GM12878 (cell line): ENCODE measurements at regions not wholly inside any gene's neighbourhood (a gene's known extent, or its start where the extent isn't known, plus 50 kb on each side); places are given as distances from the start of the nearest gene placed in this dataset.

ENCODE experiments used
- ATAC-seq: fragments of 200-7000 bp; cut with Tn5 transposase; 3 replicates; pipeline ENCODE4 v1.9.1; 2020; ENCODE audit warnings: mild to moderate bottlenecking, moderate library complexity
- BruUV-seq: library from RNA; stranded (reverse); fragments of 400-500 nt; replicated peaks from 2 replicates; lab custom pipeline; 2021; lab: Mats Ljungman, UMichigan
- CTCF ChIA-PET: fragments of 300-600 bp; sonication (Branson Sonifier 250); formaldehyde crosslinking; extraction: SDS; loops from one replicate; lab custom pipeline; 2021; ENCODE audit warnings: inconsistent platforms; lab: Yijun Ruan, JAX
- POLR2A ChIA-PET: fragments of 350-600 bp; formaldehyde crosslinking; extraction: SDS; loops from one replicate; lab custom pipeline; 2021; ENCODE audit warnings: inconsistent platforms; lab: Charles Lee
- RAD21 ChIA-PET: fragments of 300-600 bp; sonication (Branson Sonifier 250); formaldehyde crosslinking; loops from one replicate; lab custom pipeline; 2023; ENCODE audit warnings: antibody characterized with exemption; ENCODE audit not compliant: unreplicated experiment; lab: Charles Lee
- SMC1A ChIA-PET: fragments of 300-600 bp; sonication (Branson Sonifier 250); formaldehyde crosslinking; loops from one replicate; lab custom pipeline; 2023; ENCODE audit not compliant: unreplicated experiment, uncharacterized antibody; lab: Charles Lee
- DNase-seq: peaks from one replicate; pipeline ENCODE4 v3.0.0-alpha.2; 2011; ENCODE audit warnings: low read depth, low spot score
- FAIRE-seq: peaks from 3 replicates; lab custom pipeline; 2011; peaks lifted over from hg19 to GRCh38; lab: Jason Lieb, UNC
- H2AFZ ChIP-seq: 2 replicates; pipeline ENCODE4 v1.6.0; 2011; ENCODE audit warnings: low read depth, low read length, control low read depth; ENCODE audit not compliant: control insufficient read depth
- H3K27ac ChIP-seq: 2 replicates; pipeline ENCODE4 v1.5.1; 2011; ENCODE audit warnings: control low read depth; ENCODE audit not compliant: control insufficient read depth, insufficient read depth
- H3K27me3 ChIP-seq, 2 experiments: replicated peaks in 1 of 2; 2 replicates each; pipeline versions ENCODE4 v1.6.0 to v1.6.1; 2011; ENCODE audit warnings: low read length in 1 of 2; ENCODE audit not compliant: control insufficient read depth in 2 of 2, insufficient read depth in 2 of 2
- H3K36me3 ChIP-seq, 2 experiments: 2 replicates each; pipeline ENCODE4 v1.5.1; 2011; ENCODE audit warnings: low read length in 1 of 2; ENCODE audit not compliant: control insufficient read depth in 2 of 2, insufficient read depth in 2 of 2
- H3K4me1 ChIP-seq: 2 replicates; pipeline ENCODE4 v1.6.1; 2011; ENCODE audit warnings: mild to moderate bottlenecking, low read length, moderate library complexity, mixed read lengths; ENCODE audit not compliant: control insufficient read depth, insufficient read depth
- H3K4me2 ChIP-seq: 2 replicates; pipeline ENCODE4 v1.6.0; 2011; ENCODE audit warnings: control low read depth; ENCODE audit not compliant: control insufficient read depth, insufficient read depth
- H3K4me3 ChIP-seq: fragments of 200-600 bp; sonication (generic); 2 replicates; pipeline ENCODE4 v1.5.1; 2016
- H3K79me2 ChIP-seq: 2 replicates; pipeline ENCODE4 v1.6.0; 2011; ENCODE audit warnings: low read length; ENCODE audit not compliant: control insufficient read depth, insufficient read depth
- H3K9ac ChIP-seq: 2 replicates; pipeline ENCODE4 v1.8.0; 2011; ENCODE audit warnings: low read length, control low read depth, mixed read lengths; ENCODE audit not compliant: control insufficient read depth, insufficient read depth
- H3K9me3 ChIP-seq: replicated peaks from 3 replicates; pipeline ENCODE4 v1.5.1; 2011; ENCODE audit warnings: mild to moderate bottlenecking, low read length; ENCODE audit not compliant: control insufficient read depth, insufficient read depth
- H4K20me1 ChIP-seq: 2 replicates; pipeline ENCODE4 v1.6.0; 2011; ENCODE audit not compliant: control insufficient read depth, insufficient read depth
- BMI1 ChIP-seq: fragments of 450-650 bp; IDR thresholded peaks from 2 replicates; pipeline ENCODE4 v1.6.1; 2016; ENCODE audit warnings: mild to moderate bottlenecking, moderate library complexity, borderline replicate concordance
- FOXK2 ChIP-seq: fragments of 450-650 bp; IDR thresholded peaks from 2 replicates; pipeline ENCODE4 v1.6.1; 2017; ENCODE audit warnings: mild to moderate bottlenecking, moderate library complexity
- GABPA ChIP-seq: IDR thresholded peaks from 2 replicates; pipeline ENCODE4 v1.6.1; 2014; ENCODE audit warnings: antibody characterized with exemption, low read depth, mild to moderate bottlenecking, inconsistent platforms
- NFIC ChIP-seq: IDR thresholded peaks from 2 replicates; pipeline ENCODE4 v1.6.1; 2012; ENCODE audit warnings: low read depth, mild to moderate bottlenecking, inconsistent platforms, low read length, moderate library complexity
- RELA ChIP-seq: fragments of 450-650 bp; IDR thresholded peaks from 2 replicates; pipeline ENCODE4 v1.8.0; 2014; ENCODE audit warnings: borderline replicate concordance; ENCODE audit not compliant: partially characterized antibody
- TCF3 ChIP-seq: IDR thresholded peaks from 2 replicates; pipeline ENCODE4 v1.6.1; 2012; ENCODE audit warnings: low read depth, mild to moderate bottlenecking, low read length, borderline replicate concordance; ENCODE audit not compliant: insufficient read depth
- YY1 ChIP-seq: IDR thresholded peaks from 2 replicates; pipeline ENCODE4 v1.6.1; 2011; ENCODE audit warnings: low read depth, mild to moderate bottlenecking, low read length
- ZNF217 ChIP-seq: fragments of 450-650 bp; IDR thresholded peaks from 2 replicates; pipeline ENCODE4 v1.6.1; 2017; ENCODE audit warnings: antibody characterized with exemption, mild to moderate bottlenecking
- ZNF622 ChIP-seq: fragments of 450-650 bp; IDR thresholded peaks from 2 replicates; pipeline ENCODE4 v1.6.1; 2017; ENCODE audit warnings: mild to moderate bottlenecking, inconsistent platforms
- ZZZ3 ChIP-seq: IDR thresholded peaks from 2 replicates; pipeline ENCODE4 v1.6.1; 2011; ENCODE audit warnings: low read depth; ENCODE audit not compliant: control insufficient read depth, insufficient read length
- WGBS: methylation state at CpG from one replicate; pipeline ENCODE4 v1.1.6; 2016; ENCODE audit warnings: low lambda C conversion rate; ENCODE audit not compliant: insufficient replicate concordance, insufficient coverage; ENCODE audit errors: missing lambda C conversion rate; 5-methylcytosine and 5-hydroxymethylcytosine counted together
- in situ Hi-C: fragments of 300-500 bp; cut with MboI; formaldehyde crosslinking; loops from 9 replicates; pipeline ENCODE4 v1.14.3; 2018; ENCODE audit warnings: mixed read lengths
- intact Hi-C: fragments of 100-400 bp; cut with micrococcal nuclease; formaldehyde crosslinking; loops from one replicate; pipeline ENCODE4 v1.14.2; 2022; ENCODE audit not compliant: unreplicated experiment
- TF ChIP-seq, protein P1 (sequence below): IDR thresholded peaks from 2 replicates; pipeline ENCODE4 v1.6.1; 2012; ENCODE audit warnings: mild to moderate bottlenecking, low read depth, low read length
- TF ChIP-seq, protein P2 (sequence below): IDR thresholded peaks from 2 replicates; pipeline ENCODE4 v1.6.1; 2011; ENCODE audit warnings: borderline replicate concordance, low read depth, mild to moderate bottlenecking, moderate library complexity, low read length; ENCODE audit not compliant: insufficient read depth, poor library complexity, severe bottlenecking
- TF ChIP-seq, protein P3 (sequence below): fragments of 450-650 bp; IDR thresholded peaks from 2 replicates; pipeline ENCODE4 v1.6.1; 2016; ENCODE audit warnings: mild to moderate bottlenecking
- TF ChIP-seq, protein P4 (sequence below): fragments of 450-650 bp; IDR thresholded peaks from 2 replicates; pipeline ENCODE4 v1.6.1; 2018; ENCODE audit warnings: borderline replicate concordance, mild to moderate bottlenecking; ENCODE audit not compliant: partially characterized antibody

DNA sequence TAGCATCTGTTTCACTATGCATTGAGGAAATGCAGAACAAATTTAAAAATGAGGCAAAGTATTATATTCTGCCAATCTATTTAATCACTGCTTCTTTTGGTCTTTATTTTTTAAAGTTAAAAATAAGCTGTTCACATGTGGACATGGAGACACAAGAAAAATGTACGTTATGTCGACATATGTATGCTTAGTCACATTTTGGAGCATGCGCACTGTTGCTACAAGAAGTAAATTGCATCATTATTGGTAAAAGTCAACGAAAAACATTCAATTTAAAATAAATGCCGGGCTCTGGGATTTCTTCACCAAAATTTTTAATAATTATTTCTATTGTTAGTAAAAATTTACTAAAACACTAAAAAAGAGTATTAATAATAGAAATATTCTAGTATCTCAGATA, 876.3 kb upstream of the CTNND2 start (continued):
- TF ChIP-seq, protein P1, sequence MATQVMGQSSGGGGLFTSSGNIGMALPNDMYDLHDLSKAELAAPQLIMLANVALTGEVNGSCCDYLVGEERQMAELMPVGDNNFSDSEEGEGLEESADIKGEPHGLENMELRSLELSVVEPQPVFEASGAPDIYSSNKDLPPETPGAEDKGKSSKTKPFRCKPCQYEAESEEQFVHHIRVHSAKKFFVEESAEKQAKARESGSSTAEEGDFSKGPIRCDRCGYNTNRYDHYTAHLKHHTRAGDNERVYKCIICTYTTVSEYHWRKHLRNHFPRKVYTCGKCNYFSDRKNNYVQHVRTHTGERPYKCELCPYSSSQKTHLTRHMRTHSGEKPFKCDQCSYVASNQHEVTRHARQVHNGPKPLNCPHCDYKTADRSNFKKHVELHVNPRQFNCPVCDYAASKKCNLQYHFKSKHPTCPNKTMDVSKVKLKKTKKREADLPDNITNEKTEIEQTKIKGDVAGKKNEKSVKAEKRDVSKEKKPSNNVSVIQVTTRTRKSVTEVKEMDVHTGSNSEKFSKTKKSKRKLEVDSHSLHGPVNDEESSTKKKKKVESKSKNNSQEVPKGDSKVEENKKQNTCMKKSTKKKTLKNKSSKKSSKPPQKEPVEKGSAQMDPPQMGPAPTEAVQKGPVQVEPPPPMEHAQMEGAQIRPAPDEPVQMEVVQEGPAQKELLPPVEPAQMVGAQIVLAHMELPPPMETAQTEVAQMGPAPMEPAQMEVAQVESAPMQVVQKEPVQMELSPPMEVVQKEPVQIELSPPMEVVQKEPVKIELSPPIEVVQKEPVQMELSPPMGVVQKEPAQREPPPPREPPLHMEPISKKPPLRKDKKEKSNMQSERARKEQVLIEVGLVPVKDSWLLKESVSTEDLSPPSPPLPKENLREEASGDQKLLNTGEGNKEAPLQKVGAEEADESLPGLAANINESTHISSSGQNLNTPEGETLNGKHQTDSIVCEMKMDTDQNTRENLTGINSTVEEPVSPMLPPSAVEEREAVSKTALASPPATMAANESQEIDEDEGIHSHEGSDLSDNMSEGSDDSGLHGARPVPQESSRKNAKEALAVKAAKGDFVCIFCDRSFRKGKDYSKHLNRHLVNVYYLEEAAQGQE = no peak

DNA sequence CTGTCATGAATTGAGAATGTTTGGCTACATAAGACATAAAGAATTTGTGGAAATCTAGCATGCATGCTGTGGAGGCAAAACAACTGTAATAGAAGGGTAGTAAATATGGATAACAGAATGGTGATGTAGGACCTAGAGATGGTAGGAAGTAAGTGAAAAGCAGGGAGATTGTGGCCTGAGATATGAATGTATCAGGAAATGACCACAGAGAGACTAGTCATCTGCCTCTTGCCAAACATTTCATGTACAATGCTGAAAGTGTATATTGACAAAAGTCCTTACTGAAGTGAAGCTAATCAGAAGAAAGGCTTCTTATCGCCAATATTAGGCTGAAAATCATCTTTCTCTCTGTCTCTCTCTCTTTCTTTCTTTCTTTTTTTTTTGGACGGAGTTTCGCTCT, 873.1 kb upstream of the CTNND2 start:
- Histone ChIP-seq H2AFZ (no peak overlapping the region), H3K4me1 (no peaks in the 10 kb centered on the region), H3K36me3 (no peaks in the 10 kb centered on the region), H3K4me3 (no peak overlapping the region), H3K4me2 (no peak overlapping the region), H3K9ac (no peak overlapping the region), H3K9me3 (no peaks in the 10 kb centered on the region), H3K27ac (no peak overlapping the region), H3K79me2 (no peaks in the 10 kb centered on the region), H4K20me1 (no peaks in the 10 kb centered on the region), H3K27me3 (no peaks in the 10 kb centered on the region)
- ChIA-PET CTCF (no interaction called here), RAD21 (no interaction called here), SMC1A (no interaction called here), POLR2A (no interaction called here)
- 22% methylated on average over 3 of the region's 3 CpGs for WGBS
- ATAC-seq (no peak), FAIRE-seq (no peak), DNase-seq (no peak)
- in situ Hi-C loops (no loop called here), intact Hi-C loops (no loop called here)
- no TSS peak for BruUV-seq
- TF ChIP-seq BMI1 (no peak), ZZZ3 (no peak), GABPA (no peak), ZNF622 (no peak), FOXK2 (no peak), YY1 (no peak), RELA (no peak), ZNF217 (no peak), TCF3 (no peak), NFIC (no peak)
- TF ChIP-seq, protein P2, sequence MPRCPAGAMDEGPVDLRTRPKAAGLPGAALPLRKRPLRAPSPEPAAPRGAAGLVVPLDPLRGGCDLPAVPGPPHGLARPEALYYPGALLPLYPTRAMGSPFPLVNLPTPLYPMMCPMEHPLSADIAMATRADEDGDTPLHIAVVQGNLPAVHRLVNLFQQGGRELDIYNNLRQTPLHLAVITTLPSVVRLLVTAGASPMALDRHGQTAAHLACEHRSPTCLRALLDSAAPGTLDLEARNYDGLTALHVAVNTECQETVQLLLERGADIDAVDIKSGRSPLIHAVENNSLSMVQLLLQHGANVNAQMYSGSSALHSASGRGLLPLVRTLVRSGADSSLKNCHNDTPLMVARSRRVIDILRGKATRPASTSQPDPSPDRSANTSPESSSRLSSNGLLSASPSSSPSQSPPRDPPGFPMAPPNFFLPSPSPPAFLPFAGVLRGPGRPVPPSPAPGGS = no peak
- TF ChIP-seq, protein P3, sequence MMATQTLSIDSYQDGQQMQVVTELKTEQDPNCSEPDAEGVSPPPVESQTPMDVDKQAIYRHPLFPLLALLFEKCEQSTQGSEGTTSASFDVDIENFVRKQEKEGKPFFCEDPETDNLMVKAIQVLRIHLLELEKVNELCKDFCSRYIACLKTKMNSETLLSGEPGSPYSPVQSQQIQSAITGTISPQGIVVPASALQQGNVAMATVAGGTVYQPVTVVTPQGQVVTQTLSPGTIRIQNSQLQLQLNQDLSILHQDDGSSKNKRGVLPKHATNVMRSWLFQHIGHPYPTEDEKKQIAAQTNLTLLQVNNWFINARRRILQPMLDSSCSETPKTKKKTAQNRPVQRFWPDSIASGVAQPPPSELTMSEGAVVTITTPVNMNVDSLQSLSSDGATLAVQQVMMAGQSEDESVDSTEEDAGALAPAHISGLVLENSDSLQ = no peak
- TF ChIP-seq, protein P4, sequence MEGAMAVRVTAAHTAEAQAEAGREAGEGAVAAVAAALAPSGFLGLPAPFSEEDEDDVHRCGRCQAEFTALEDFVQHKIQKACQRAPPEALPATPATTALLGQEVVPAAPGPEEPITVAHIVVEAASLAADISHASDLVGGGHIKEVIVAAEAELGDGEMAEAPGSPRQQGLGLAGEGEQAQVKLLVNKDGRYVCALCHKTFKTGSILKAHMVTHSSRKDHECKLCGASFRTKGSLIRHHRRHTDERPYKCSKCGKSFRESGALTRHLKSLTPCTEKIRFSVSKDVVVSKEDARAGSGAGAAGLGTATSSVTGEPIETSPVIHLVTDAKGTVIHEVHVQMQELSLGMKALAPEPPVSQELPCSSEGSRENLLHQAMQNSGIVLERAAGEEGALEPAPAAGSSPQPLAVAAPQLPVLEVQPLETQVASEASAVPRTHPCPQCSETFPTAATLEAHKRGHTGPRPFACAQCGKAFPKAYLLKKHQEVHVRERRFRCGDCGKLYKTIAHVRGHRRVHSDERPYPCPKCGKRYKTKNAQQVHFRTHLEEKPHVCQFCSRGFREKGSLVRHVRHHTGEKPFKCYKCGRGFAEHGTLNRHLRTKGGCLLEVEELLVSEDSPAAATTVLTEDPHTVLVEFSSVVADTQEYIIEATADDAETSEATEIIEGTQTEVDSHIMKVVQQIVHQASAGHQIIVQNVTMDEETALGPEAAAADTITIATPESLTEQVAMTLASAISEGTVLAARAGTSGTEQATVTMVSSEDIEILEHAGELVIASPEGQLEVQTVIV = no peak
